SK-N-SH (cell line): ENCODE measurements at regions not wholly inside any gene's neighbourhood (a gene's known extent, or its start where the extent isn't known, plus 50 kb on each side); places are given as distances from the start of the nearest gene placed in this dataset.

ENCODE experiments used
- CTCF ChIA-PET: fragments of 300-600, 350-600 bp; formaldehyde crosslinking; extraction: SDS; loops from one replicate; lab custom pipeline; 2021; lab: Yijun Ruan, JAX
- POLR2A ChIA-PET: fragments of 350-600 bp; sonication (Branson Sonifier 250); formaldehyde crosslinking; extraction: SDS; loops from one replicate; lab custom pipeline; 2020; ENCODE audit warnings: antibody characterized with exemption, inconsistent platforms; lab: Yijun Ruan, JAX
- DNase-seq: peaks from one replicate; pipeline ENCODE4 v3.0.0; 2012
- H2AFZ ChIP-seq: fragments of 200-600 bp; sonication (generic); 2 replicates; pipeline ENCODE4 v1.8.1; 2016; ENCODE audit warnings: antibody characterized with exemption, mild to moderate bottlenecking, low read depth
- H3F3A ChIP-seq: fragments of 200-600 bp; sonication (generic); replicated peaks from 2 replicates; pipeline ENCODE3; 2016; ENCODE audit warnings: antibody characterized with exemption, mild to moderate bottlenecking; ENCODE audit not compliant: insufficient read depth
- H3K27ac ChIP-seq, 2 experiments: fragments of 200-500 bp in 1 of 2; fragments of 200-600 bp in 1 of 2; sonication (Bioruptor generic) in 1 of 2; sonication (generic), shearing (Covaris generic) in 1 of 2; 2 replicates each; pipeline versions ENCODE4 v1.5.1 to v1.6.1; 2014 to 2016; ENCODE audit warnings: low read depth in 2 of 2, inconsistent platforms in 1 of 2, low read length in 1 of 2, mild to moderate bottlenecking in 1 of 2, mixed read lengths in 1 of 2
- H3K27me3 ChIP-seq: fragments of 200-600 bp; sonication (generic), shearing (Covaris generic); 2 replicates; pipeline ENCODE4 v1.6.1; 2016; ENCODE audit warnings: mixed run types; ENCODE audit not compliant: insufficient read depth
- H3K36me3 ChIP-seq, 2 experiments: fragments of 200-500 bp in 1 of 2; fragments of 200-600 bp in 1 of 2; sonication (Bioruptor generic) in 1 of 2; sonication (generic) in 1 of 2; replicated peaks in 1 of 2; 2 replicates each; pipeline versions ENCODE3 to v1.5.1; 2014 to 2016; ENCODE audit warnings: low read length in 1 of 2, mild to moderate bottlenecking in 1 of 2; ENCODE audit not compliant: insufficient read depth in 2 of 2, control insufficient read depth in 1 of 2
- H3K4me1 ChIP-seq, 2 experiments: fragments of 200-500 bp in 1 of 2; fragments of 200-600 bp in 1 of 2; sonication (Bioruptor generic) in 1 of 2; sonication (generic), shearing (Covaris generic) in 1 of 2; 2 replicates each; pipeline versions ENCODE4 v1.5.1 to v1.6.1; 2014 to 2016; ENCODE audit warnings: low read depth in 1 of 2, low read length in 1 of 2, mixed run types in 1 of 2; ENCODE audit not compliant: insufficient read depth in 2 of 2, control insufficient read depth in 1 of 2
- H3K4me2 ChIP-seq: fragments of 200-600 bp; sonication (generic), shearing (Covaris generic); 2 replicates; pipeline ENCODE4 v1.6.1; 2017; ENCODE audit warnings: mixed run types
- H3K4me3 ChIP-seq, 2 experiments: fragments of 200-500 bp in 1 of 2; fragments of 200-600 bp in 1 of 2; sonication (Bioruptor generic) in 1 of 2; sonication (generic), shearing (Covaris generic) in 1 of 2; 2 replicates each; pipeline versions ENCODE4 v1.5.1 to v1.8.1; 2014 to 2016; ENCODE audit warnings: low read depth in 2 of 2, inconsistent platforms in 1 of 2, low read length in 1 of 2, mild to moderate bottlenecking in 1 of 2, mixed read lengths in 1 of 2, moderate library complexity in 1 of 2
- H3K79me2 ChIP-seq: fragments of 200-600 bp; sonication (generic); 2 replicates; pipeline ENCODE4 v1.8.1; 2017; ENCODE audit warnings: mild to moderate bottlenecking; ENCODE audit not compliant: insufficient read depth
- H3K9ac ChIP-seq: fragments of 200-600 bp; sonication (generic); 2 replicates; pipeline ENCODE4 v1.6.1; 2017; ENCODE audit warnings: mixed run types
- H3K9me2 ChIP-seq: fragments of 200-600 bp; sonication (generic); 2 replicates; pipeline ENCODE4 v1.6.1; 2017; ENCODE audit warnings: mixed run types
- H3K9me3 ChIP-seq: fragments of 200-600 bp; sonication (generic); 2 replicates; pipeline ENCODE4 v1.6.1; 2017; ENCODE audit warnings: mixed run types, mild to moderate bottlenecking, moderate library complexity
- H4K20me1 ChIP-seq: fragments of 200-600 bp; sonication (generic); 2 replicates; pipeline ENCODE4 v1.6.1; 2017; ENCODE audit warnings: mild to moderate bottlenecking, mixed run types; ENCODE audit not compliant: insufficient read depth
- CTCF ChIP-seq: fragments of 200-600 bp; sonication (generic); IDR thresholded peaks from 2 replicates; pipeline ENCODE4 v1.6.1; 2017; ENCODE audit warnings: antibody characterized with exemption, mild to moderate bottlenecking, moderate library complexity
- ELF1 ChIP-seq: IDR thresholded peaks from 2 replicates; pipeline ENCODE4 v1.4.0; 2012
- EZH2phosphoT487 ChIP-seq: fragments of 200-600 bp; sonication (generic); IDR thresholded peaks from 2 replicates; pipeline ENCODE4 v1.6.1; 2017; ENCODE audit warnings: low read depth, mixed run types, mild to moderate bottlenecking, antibody characterized with exemption, moderate library complexity, borderline replicate concordance
- FOXJ3 ChIP-seq: sonication (generic); formaldehyde crosslinking; IDR thresholded peaks from 2 replicates; pipeline ENCODE4 v1.5.1; 2020; ENCODE audit warnings: mild to moderate bottlenecking, missing genetic modification reagents
- NRF1 ChIP-seq: IDR thresholded peaks from 2 replicates; pipeline ENCODE4 v1.6.1; 2012; ENCODE audit warnings: low read depth, mild to moderate bottlenecking, low read length
- POLR2AphosphoS5 ChIP-seq: IDR thresholded peaks from 2 replicates; pipeline ENCODE4 v1.6.1; 2012; ENCODE audit warnings: low read depth, low read length
- RAD21 ChIP-seq: IDR thresholded peaks from 2 replicates; pipeline ENCODE4 v1.6.1; 2012; ENCODE audit warnings: mild to moderate bottlenecking, low read length
- RCOR1 ChIP-seq: fragments of 150-350 bp; IDR thresholded peaks from 2 replicates; pipeline ENCODE4 v1.6.1; 2017; ENCODE audit warnings: antibody characterized with exemption, low read length
- SMC3 ChIP-seq: IDR thresholded peaks from 2 replicates; pipeline ENCODE4 v1.6.1; 2012; ENCODE audit warnings: low read depth, low read length, improper control_type of control experiment
- TAF1 ChIP-seq: IDR thresholded peaks from 2 replicates; pipeline ENCODE4 v1.6.1; 2012; ENCODE audit warnings: low read depth, mild to moderate bottlenecking, low read length, moderate library complexity, borderline replicate concordance
- TCF12 ChIP-seq: IDR thresholded peaks from 2 replicates; pipeline ENCODE4 v1.4.0; 2012
- WGBS: methylation state at CpG from one replicate; pipeline ENCODE4 v1.1.6; 2017; ENCODE audit warnings: low lambda C conversion rate; 5-methylcytosine and 5-hydroxymethylcytosine counted together
- TF ChIP-seq, protein P1 (sequence below): fragments of 150-350 bp; IDR thresholded peaks from 2 replicates; pipeline ENCODE4 v1.6.1; 2017; ENCODE audit warnings: antibody characterized with exemption, low read length, low read depth, borderline replicate concordance
- TF ChIP-seq, protein P2 (sequence below): IDR thresholded peaks from 2 replicates; pipeline ENCODE4; 2012
- TF ChIP-seq, protein P3 (sequence below): IDR thresholded peaks from 2 replicates; pipeline ENCODE4 v1.4.0; 2012; ENCODE audit warnings: low read depth, borderline replicate concordance

GRCh38 chr2:179355881-179356280 is 91.2 kb upstream of the SESTD1 start:
- H3K36me3 ChIP-seq, result no peaks in the 10 kb centered on the region
- H3K4me3 ChIP-seq, result no peak overlapping the region
- H3F3A ChIP-seq, result no peaks in the 10 kb centered on the region
- no peak overlapping the region for H3K9ac ChIP-seq
- POLR2A ChIA-PET, result no interaction called here
- WGBS, result 66% methylated on average over 4 of the region's 4 CpGs
- H3K9me2 ChIP-seq, result no peaks in the 10 kb centered on the region
- no peak overlapping the region for H2AFZ ChIP-seq
- no peak overlapping the region for H3K4me2 ChIP-seq
- H3K4me1 ChIP-seq, result no peaks in the 10 kb centered on the region
- H3K79me2 ChIP-seq, result no peaks in the 10 kb centered on the region
- no peak for TF ChIP-seq POLR2AphosphoS5
- no peaks in the 10 kb centered on the region for H3K9me3 ChIP-seq
- no peak overlapping the region for H3K27ac ChIP-seq
- H4K20me1 ChIP-seq, result no peaks in the 10 kb centered on the region
- no peaks in the 10 kb centered on the region for H3K27me3 ChIP-seq
- CTCF ChIA-PET, result no interaction called here
- no peak for DNase-seq

- Histone ChIP-seq H3K9me3 (no peaks in the 10 kb centered on the region), H3F3A (no peaks in the 10 kb centered on the region), H3K27me3 (no peaks in the 10 kb centered on the region), H3K9ac (no peak overlapping the region), H3K4me1 (no peaks in the 10 kb centered on the region; a peak in 1 of 4 replicates), H3K36me3 (no peaks in the 10 kb centered on the region), H3K4me2 (no peak overlapping the region), H3K4me3 (no peak overlapping the region), H4K20me1 (no peaks in the 10 kb centered on the region), H3K79me2 (no peaks in the 10 kb centered on the region), H2AFZ (no peak overlapping the region), H3K9me2 (no peaks in the 10 kb centered on the region), H3K27ac (no peak overlapping the region)
- POLR2A ChIA-PET, result no interaction called here
- TF ChIP-seq RCOR1 (no peak), CTCF (peak; percentile 59), RAD21 (0 out of 2 replicates have a peak, but pooled peaks have one; percentile 10)
- CTCF ChIA-PET, result no interaction called here
- DNase-seq, result no peak
- WGBS, result 19% methylated on average over 1 of the region's 1 CpG
Observed at GRCh38 chr2:179354739-179355537, 90.3 kb upstream of the SESTD1 start.

- Histone ChIP-seq H4K20me1 (no peaks in the 10 kb centered on the region), H3F3A (no peaks in the 10 kb centered on the region), H3K9me2 (no peaks in the 10 kb centered on the region), H3K36me3 (no peaks in the 10 kb centered on the region), H3K4me2 (no peak overlapping the region), H3K4me3 (no peak overlapping the region), H3K4me1 (no peaks in the 10 kb centered on the region; a peak in 2 of 4 replicates), H3K27ac (no peak overlapping the region), H3K79me2 (no peaks in the 10 kb centered on the region), H3K9me3 (no peaks in the 10 kb centered on the region), H3K9ac (no peak overlapping the region), H3K27me3 (no peaks in the 10 kb centered on the region), H2AFZ (no peak overlapping the region)
- WGBS, result 94% methylated on average over 4 of the region's 4 CpGs
- CTCF ChIA-PET, result interaction anchor here (1.2 kb wide), 1 partner anchor 136 kb away, joined by 3 read pairs; no protein-coding TSS in a partner anchor
- POLR2A ChIA-PET, result no interaction called here
- DNase-seq, result no peak
- TF ChIP-seq RAD21, result no peak
- no peak for TF ChIP-seq SMC3
- no peak for TF ChIP-seq CTCF
- TF ChIP-seq, protein P1, sequence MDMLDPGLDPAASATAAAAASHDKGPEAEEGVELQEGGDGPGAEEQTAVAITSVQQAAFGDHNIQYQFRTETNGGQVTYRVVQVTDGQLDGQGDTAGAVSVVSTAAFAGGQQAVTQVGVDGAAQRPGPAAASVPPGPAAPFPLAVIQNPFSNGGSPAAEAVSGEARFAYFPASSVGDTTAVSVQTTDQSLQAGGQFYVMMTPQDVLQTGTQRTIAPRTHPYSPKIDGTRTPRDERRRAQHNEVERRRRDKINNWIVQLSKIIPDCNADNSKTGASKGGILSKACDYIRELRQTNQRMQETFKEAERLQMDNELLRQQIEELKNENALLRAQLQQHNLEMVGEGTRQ, result no peak
- no peak for TF ChIP-seq NRF1
- TF ChIP-seq ELF1, result no peak
- TF ChIP-seq, protein P2, sequence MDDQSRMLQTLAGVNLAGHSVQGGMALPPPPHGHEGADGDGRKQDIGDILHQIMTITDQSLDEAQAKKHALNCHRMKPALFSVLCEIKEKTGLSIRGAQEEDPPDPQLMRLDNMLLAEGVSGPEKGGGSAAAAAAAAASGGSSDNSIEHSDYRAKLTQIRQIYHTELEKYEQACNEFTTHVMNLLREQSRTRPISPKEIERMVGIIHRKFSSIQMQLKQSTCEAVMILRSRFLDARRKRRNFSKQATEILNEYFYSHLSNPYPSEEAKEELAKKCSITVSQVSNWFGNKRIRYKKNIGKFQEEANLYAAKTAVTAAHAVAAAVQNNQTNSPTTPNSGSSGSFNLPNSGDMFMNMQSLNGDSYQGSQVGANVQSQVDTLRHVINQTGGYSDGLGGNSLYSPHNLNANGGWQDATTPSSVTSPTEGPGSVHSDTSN, result no peak
- no peak for TF ChIP-seq FOXJ3 (CRISPR knock-in tag)
- TF ChIP-seq EZH2phosphoT487, result no peak
- no peak for TF ChIP-seq TCF12
- TF ChIP-seq, protein P3, sequence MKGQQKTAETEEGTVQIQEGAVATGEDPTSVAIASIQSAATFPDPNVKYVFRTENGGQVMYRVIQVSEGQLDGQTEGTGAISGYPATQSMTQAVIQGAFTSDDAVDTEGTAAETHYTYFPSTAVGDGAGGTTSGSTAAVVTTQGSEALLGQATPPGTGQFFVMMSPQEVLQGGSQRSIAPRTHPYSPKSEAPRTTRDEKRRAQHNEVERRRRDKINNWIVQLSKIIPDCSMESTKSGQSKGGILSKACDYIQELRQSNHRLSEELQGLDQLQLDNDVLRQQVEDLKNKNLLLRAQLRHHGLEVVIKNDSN, result no peak
- TF ChIP-seq TAF1, result no peak
Observed at GRCh38 chr2:179354296-179354695, 89.7 kb upstream of the SESTD1 start.
